ENCODE measurements at regions not wholly inside any gene's neighbourhood (a gene's known extent, or its start where the extent isn't known, plus 50 kb on each side); places are given as distances from the start of the nearest gene placed in this dataset.
"Not testable (repeated sequence)": the region's sequence is repeated elsewhere in the genome, so short reads cannot be mapped to it uniquely, and the experiment has no call there.

GRCh38 chr6:73932866-73933265 is 236.9 kb downstream of the CD109 start:
- no peak overlapping the region for H3K4me3 ChIP-seq (ENCODE audit: low read length)
- no peak for DNase-seq (ENCODE audit: low read depth, low spot score)

GRCh38 chr6:73929405-73929804 is 233.4 kb downstream of the CD109 start:
- no peak overlapping the region for H3K4me3 ChIP-seq (ENCODE audit: low read length)
- DNase-seq (ENCODE audit: low read depth, low spot score) = no peak

GRCh38 chr6:73927421-73927820 is 231.4 kb downstream of the CD109 start:
- no peak overlapping the region for H3K4me3 ChIP-seq (ENCODE audit: low read length)

GRCh38 chr6:73925703-73926102 is 229.7 kb downstream of the CD109 start:
- not testable (repeated sequence) for H3K4me3 ChIP-seq (ENCODE audit: low read length); DNase-seq (ENCODE audit: low read depth, low spot score)

More at GRCh38 chr6:73927421-73927820, 231.4 kb downstream of the CD109 start:
- DNase-seq (ENCODE audit: low read depth, low spot score) = no peak

GRCh38 chr6:73923905-73924485 is 228.0 kb downstream of the CD109 start:
- DNase-seq (ENCODE audit: low read depth, low spot score) = no peak
- no peak overlapping the region for H3K4me3 ChIP-seq (ENCODE audit: low read length)

GRCh38 chr6:73903155-73903554 is 207.2 kb downstream of the CD109 start:
- DNase-seq (ENCODE audit: low read depth, low spot score) = no peak
- H3K4me3 ChIP-seq (ENCODE audit: low read length) = no peak overlapping the region

GRCh38 chr6:73901986-73902385 is 206.0 kb downstream of the CD109 start:
- H3K4me3 ChIP-seq (ENCODE audit: low read length) = no peak overlapping the region
- no peak for DNase-seq (ENCODE audit: low read depth, low spot score)

- no peak overlapping the region for H3K4me3 ChIP-seq (ENCODE audit: low read length)
- no peak for DNase-seq (ENCODE audit: low read depth, low spot score)
Observed at GRCh38 chr6:73901311-73901710, 205.3 kb downstream of the CD109 start.

GRCh38 chr6:73898599-73898998 is 202.6 kb downstream of the CD109 start:
- no peak for DNase-seq (ENCODE audit: low read depth, low spot score)
- no peak overlapping the region for H3K4me3 ChIP-seq (ENCODE audit: low read length)

GRCh38 chr6:73893696-73894095 is 197.7 kb downstream of the CD109 start:
- DNase-seq (ENCODE audit: low read depth, low spot score) = no peak
- H3K4me3 ChIP-seq (ENCODE audit: low read length) = no peak overlapping the region

GRCh38 chr6:73888050-73888449 is 192.0 kb downstream of the CD109 start:
- H3K4me3 ChIP-seq (ENCODE audit: low read length) = no peak overlapping the region
- DNase-seq (ENCODE audit: low read depth, low spot score) = no peak

GRCh38 chr6:73885393-73885792 is 189.4 kb downstream of the CD109 start:
- H3K4me3 ChIP-seq (ENCODE audit: low read length) = no peak overlapping the region
- DNase-seq (ENCODE audit: low read depth, low spot score) = no peak

GRCh38 chr6:73884540-73884939 is 188.5 kb downstream of the CD109 start:
- DNase-seq (ENCODE audit: low read depth, low spot score) = no peak
- no peak overlapping the region for H3K4me3 ChIP-seq (ENCODE audit: low read length)

- no peak overlapping the region for H3K4me3 ChIP-seq (ENCODE audit: low read length)
- no peak for DNase-seq (ENCODE audit: low read depth, low spot score)
Observed at GRCh38 chr6:73879501-73880293, 183.7 kb downstream of the CD109 start.

- H3K4me3 ChIP-seq (ENCODE audit: low read length) = no peak overlapping the region
- no peak for DNase-seq (ENCODE audit: low read depth, low spot score)
Observed at GRCh38 chr6:73878403-73878802, 182.4 kb downstream of the CD109 start.
